HG03432 (cell line): ENCODE measurements at regions not wholly inside any gene's neighbourhood (a gene's known extent, or its start where the extent isn't known, plus 50 kb on each side); places are given as distances from the start of the nearest gene placed in this dataset.

Experiments
- ATAC-seq: cut with Tn5 transposase; IDR thresholded peaks from one replicate; pipeline ENCODE4 v1.9.1; 2021; ENCODE audit warnings: mild to moderate bottlenecking, moderate library complexity; ENCODE audit not compliant: unreplicated experiment

DNA sequence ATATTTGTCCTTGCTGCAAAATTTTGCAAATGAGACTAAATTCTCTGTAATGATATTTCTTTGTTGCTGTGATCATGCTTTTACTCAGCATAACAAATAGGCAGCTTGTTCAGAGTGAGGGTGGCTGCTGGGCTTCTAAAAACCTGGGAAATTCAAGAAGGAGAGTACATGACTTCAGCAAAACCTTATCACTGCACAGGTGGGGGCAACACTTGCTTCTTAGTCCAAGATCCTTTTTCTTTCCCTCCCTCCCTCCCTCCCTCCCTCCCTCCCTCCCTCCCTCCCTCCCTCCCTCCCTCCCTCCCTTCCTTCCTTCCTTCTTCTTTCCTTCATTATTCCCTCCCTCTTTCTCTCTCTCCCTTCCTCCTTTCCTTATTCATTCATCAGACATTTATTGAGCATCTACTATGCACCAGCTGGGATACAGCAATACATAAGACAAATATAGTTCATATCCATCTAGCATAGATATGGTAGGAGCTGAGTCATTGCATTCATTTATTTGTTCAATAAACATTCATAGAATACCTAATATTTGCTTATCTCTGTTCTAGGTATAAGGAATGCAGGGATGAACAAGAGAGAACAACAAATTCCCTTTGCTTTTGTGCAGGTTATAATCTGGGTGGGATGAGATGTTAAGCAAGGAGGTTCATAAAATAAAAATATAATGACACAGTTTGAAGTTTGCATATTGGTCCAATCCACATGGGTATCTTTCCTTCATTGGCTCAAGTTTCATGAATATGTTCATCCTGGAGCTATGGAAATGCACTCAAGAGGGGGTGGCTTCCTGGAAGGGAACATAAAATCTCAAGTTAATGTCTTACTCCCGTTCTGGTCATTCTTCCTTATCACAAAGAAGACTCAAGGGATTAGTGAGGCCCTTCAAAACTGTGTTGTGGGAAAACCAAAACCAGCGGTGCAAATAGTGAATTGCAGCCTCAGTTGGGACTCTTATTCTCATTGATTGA, 210.7 kb downstream of the PDCD6IP start:
- no peak for ATAC-seq

DNA sequence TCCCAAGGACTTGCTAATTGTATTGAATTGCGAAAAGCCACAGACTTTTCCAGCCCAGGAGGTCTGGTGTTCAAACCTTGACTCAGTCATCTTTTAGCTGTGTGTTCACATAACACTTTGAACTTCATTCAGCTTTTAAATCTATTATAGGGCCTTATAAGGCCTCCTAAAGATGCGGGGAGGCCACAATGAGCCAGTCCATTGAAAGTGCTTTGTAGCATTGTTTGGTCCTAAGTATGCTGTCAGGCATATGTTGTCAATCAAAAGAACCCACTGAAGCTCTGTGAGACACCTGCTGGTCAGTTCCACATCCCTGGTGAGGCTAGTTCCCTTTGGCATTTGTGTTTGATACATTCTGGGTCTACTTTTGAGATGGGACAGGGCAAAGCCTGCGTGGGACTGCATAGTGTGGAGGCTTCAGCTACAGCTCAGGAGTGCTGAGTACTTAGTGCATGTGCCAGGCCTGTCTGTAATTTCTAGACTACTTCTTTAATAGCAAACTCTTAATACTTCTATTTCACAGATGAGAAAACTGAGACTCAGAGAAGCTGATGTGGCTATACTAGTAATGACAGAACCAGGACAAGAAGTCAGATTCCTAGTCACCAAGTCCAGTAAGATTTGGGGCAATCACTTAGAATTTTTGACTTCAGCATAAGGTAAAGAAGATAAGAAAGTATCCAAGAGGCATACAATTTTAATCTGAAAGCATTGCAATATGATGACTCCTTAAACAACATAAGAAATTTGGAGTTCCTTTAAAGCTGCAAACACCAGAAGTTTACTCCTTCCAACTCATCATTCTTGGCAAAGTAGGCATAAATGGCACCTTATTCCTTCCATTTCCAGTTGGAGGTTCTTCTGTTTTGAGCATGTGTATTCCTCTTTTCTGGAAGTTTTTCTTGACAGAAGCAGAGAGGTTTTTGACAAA, 213.0 kb downstream of the PDCD6IP start:
- peak; percentile 31 for ATAC-seq

DNA sequence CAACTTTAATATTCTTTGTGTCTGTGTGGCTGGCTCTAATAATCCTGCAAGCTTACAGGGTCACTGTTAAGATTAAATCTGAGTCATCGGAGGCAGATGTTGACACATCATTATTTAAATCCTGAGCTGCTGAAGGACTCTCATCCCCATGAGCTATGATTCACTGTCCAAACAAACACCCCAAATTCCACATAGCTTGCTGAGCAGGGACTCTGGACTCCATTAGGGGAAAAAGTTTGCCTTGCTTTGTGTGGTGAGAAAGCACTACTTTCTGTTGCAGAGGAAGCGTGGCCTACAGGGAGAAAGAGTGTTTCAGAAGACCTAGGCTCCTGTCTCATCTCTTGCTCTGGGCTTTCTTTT, 213.7 kb downstream of the PDCD6IP start:
- ATAC-seq = no peak

DNA sequence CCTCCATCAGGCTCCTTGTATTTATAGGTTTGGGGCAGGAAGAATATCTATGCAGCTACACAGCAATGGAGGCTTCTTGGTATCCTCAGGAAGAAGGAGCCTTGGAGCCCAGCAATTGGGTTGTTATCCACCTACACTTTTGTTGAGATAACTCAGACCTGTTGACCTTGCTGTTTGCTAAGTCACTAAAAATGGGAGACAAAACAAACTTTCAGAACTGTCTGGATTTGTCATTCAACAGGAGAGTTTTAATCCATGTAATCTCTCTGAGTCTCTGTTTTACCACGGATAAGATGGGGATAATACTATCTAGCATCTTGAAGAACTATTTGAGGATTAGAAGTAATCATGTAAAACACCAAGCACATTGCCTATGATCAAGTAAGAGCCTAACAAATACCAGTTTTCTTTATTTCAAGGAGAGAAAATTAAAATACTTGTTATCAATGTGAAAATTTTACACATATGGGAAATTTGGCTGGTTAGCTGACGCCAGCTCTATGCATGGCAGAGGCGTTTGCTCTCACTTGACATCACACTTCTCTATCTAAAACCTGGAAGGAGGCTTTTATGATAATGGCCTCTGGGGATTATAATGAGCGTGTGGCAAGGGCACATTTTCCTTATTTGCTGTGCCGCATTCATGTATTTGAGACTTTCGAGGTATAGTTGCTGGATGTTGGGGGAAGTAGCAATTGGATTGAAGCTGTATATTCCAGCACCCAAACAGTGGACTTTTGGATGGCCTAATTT, 215.6 kb downstream of the PDCD6IP start:
- ATAC-seq = no peak

DNA sequence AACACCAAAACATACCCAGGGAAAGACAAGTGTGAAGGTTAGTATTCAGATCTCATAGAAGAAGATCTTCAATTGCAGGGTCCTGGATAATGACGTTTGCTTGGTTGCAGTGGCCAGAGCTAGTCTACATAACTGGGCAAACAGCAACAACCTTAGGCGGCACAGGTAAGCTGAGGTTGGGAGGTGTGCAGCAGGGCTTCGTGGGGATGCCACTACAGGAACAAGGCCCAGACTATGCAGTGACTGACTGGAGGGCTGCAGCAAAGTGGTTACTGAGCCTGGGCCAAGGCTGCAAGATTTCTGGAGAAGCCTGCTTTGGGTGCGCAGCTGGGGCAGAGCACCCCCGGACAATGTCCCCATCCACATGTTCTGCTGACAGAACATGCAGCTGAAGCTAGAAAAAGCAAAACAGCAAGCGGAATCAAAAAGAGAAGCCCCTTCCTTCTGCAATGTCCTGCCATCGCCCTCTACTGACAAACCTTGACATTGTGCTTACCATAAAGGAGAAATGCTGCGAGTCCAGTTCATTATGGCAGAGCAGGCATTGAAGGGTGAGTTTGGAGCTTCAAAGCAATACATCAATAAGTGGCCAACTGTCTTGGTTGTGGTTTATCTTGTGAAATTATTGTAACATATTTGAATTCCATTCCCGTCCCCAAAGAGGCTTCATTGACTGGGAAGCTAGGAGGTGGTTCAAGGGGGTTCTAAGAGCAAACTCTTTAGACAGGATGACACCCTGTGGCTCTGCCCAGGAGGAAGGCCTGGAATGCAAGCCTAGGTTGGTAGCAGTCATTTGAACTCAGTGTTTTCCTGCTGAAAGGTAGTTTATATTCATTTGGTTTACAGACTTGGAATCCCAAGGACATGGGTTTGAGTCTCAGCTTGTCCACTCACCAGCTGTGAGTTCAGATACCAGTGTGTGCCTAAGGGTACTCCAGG, 217.0 kb downstream of the PDCD6IP start:
- no peak for ATAC-seq

DNA sequence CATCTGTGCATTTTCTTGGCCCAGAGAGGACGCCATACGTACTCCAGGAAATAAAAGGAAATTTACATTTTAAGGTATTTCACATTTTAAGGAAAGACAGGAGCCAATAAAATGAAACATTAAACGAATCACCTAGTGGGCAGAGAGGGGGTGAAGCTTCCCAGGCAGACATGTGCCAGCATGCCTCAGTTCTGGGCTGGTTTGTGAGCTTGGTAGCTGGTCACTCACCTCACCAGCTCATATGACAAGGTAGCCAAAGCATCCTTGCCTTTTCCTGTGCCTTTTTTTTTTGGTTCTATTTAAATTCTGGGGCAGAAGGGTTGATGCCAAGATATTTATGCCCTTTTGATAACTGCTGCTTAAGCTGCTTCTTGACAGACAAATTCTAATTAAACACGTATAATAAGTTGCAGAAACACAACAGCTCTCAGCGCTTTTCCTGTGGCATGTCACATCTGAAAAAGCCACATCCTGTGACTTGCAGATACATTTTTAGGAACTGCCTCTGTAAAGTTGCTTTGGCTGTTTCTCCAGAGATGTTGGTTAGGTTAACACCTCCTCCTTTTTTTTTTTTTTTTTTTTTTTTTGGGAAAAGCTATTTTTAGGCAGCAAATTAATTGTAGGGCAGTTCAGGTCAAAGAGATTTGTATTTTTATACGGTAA, 218.6 kb downstream of the PDCD6IP start:
- ATAC-seq = peak; percentile 49

DNA sequence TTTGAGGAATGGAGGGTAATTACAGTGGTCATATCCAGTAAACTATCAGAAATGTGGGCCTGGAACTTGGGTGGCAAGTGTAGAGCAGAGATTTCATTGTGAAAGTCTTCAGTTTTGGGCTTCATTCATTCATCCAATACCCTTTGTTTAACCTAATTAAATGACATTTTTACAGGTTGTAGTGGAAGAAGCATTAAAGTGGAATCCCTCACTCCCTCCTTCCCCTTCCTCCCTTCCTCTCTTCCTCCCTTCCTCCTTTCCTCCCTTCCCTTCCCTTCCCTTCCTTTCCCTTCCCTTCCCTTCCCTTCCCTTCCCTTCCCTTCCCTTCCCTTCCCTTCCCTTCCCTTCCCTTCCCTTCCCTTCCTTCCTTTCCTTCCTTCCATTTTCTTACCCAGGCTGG, 219.3 kb downstream of the PDCD6IP start:
- ATAC-seq = no peak

DNA sequence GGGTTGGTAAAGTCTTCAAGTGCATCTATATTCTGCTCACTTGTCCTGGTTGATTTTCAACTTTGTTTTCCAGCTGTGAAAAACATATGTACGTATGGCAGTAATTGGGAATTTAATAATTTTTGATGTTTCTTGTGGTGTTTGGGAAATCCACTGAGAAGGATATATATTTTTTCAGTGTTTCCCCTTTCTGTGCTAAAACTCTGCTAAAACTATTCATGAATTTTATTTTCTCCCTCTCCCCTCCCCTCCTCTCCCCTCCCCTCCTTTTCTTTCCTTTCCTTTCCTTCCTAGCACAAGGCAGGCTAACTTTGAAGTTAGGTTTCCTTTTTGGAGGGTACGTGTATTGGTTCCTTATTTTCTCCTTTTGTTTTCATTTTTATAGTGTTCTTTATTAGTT, 220.7 kb downstream of the PDCD6IP start:
- no peak for ATAC-seq

DNA sequence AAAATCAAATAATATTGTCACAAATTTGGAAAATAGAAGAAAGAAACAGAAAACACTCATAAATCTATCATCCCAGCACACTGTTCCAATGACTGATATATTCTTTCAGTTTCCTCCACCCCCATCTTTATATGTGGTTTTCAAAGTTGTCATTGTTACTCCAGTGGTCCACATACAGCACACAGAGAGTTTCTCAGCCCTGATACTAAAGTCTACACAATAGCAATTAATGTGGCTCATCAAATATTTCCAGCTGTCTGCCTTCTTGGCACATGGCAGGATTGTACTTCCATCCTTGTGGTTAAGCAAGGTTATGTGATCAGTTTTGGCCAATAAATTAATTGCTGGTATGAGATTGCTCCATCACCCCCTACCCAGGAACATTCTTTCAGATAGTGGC, 221.7 kb downstream of the PDCD6IP start:
- ATAC-seq = no peak

DNA sequence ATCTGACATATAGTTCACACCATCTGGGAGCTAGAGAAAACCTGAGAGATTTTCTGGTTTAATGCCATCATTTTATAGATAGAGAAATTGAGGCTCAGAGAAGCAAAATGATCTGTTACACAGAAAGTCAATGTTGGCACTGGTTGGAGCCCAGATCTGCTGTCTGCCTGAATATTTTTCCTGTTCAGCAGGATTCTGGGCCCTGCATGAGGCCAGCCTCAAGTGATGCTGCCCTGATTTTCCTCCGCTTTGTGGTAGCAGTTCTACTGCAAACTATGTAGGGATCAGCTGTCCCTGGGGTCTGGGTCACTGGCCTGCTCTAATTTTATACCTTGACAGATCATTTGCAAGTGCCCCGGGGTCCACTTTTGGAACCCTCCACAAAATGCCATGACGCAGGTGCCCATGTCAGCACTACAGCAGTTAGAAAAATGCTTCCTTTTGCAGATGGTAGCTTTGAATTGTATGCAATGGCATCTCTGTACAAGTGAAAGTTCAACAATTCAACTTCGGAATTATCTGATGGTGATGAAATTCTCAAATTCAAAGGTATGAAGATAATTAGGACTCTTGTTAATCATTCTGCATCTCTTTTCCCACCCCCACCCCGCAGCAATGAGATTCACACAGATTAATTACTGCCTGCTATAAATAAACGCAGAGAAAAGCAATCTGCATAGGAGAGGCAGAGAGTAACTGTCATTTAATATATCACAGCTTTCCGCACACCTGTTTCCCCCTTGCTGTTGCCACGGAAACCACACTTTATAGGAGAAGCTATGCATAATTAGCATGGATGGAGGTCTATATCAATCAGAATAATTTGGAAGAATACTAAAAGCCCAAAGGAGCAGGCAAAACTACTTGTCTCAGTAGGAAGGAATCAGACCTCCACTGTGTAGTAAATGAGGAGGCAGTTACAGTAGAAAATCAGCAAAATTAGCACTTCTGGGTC, 222.6 kb downstream of the PDCD6IP start:
- ATAC-seq = no peak

DNA sequence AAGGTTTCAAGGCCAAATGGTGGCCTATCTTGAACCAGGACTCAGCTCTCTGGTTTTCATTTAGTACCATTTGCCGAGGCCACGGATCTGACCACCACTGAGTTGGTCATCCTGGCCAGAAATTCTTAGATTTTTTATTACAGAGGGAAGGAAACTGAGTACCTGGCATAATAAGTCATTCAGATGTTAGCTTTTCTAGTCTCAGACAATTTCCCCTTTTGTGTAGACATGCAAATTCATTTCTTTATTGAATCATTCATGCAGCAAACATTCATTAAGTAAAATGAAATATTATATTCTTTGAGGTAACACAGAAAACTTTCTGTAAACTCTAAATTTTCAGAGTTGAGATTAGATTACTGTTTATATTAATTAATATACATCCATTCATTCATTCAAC, 223.7 kb downstream of the PDCD6IP start:
- ATAC-seq = no peak

DNA sequence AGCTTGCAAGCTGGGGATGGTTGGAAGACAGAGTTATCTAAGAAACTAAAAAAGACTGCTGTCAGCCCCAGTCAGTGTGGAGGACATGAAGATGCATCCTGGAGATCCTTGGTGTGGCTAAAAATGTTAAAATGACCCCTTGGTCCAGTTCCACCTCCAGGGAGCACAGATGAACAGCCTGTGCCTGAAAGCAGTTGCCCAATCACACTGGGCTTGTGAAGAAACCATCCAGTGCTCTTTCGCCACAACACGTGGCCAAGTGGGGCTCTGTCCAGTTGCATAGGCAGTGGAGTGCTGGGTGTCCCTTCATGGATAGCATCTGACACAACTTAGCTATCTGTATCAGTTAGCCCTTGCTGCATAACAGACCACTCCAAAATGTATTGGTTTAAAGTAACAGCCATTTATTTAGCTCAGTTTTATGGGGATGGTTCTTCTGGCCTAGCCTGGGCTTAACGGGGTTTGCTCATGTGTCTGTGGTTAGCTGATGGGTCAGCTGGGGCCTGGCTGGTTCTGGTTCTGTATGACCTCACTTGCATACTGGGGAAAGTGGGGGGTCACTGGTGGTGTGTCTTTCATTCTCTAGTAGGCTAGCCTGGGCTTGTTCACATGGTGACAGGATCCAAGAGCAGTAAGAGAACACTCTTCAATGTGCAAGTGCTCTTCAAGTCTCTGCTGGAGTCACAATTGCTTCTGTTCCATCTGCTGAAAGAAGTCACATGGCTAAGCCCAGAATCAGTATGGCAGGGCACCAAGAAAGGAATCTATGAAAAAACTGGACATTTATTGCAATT, 226.2 kb downstream of the PDCD6IP start:
- ATAC-seq = no peak

DNA sequence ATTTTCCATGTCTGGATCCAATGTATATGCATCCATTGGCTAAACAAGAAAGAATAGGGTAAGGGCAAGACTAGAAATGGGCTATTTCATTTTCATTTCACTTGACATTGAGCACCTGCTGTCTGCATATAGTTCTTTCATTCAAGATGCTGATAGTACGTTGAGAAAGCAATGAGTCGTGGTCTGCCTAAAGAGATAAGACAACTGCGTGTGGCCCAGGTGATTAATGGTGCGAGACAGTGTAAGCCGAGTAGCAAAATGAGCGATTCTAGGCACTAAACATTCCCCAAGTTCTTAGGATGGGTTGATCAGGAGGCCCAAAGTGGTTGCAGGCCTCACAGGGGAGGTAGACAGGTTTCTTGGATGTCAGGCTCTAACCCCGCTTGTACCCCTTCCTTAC, 235.4 kb downstream of the PDCD6IP start:
- ATAC-seq = no peak

DNA sequence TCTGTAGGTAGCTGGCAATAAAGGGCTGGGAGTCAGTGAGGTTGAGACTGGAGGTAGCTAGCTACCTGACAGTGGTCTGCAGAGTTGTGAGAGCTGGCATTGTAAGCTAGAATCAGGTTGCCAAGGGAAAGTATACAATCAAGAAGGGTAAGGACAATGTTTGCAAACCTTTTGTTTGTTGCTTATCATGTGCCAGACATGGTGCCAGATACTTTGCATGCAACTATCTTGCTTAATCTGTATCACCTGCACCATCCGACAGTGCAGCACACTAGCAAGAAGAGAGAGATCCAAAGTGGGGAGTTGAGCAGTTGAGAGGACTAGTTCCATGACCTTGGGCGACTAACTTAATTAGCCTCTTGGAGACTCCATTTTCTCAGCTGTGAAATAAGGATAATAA, 236.4 kb downstream of the PDCD6IP start:
- ATAC-seq = no peak

DNA sequence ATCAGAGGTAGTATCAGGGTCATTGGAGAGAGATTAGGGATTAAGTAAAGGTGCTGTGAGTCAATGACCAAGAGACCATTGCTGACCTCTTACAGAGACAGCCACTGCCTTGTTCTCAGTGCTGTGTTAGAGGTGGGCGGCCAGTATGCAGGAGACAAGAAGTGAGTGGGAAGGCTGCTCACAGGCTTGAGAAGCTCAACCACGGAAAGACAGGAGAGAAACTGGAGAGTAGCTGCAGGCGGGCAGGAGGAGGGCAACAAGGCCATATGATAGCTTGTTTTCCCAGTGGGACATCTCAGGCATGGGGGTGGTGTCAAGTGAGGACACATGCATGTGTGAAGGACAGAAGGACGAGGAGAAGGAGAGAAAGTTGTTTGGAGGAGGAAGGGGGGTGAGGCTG, 237.3 kb downstream of the PDCD6IP start:
- no peak for ATAC-seq

DNA sequence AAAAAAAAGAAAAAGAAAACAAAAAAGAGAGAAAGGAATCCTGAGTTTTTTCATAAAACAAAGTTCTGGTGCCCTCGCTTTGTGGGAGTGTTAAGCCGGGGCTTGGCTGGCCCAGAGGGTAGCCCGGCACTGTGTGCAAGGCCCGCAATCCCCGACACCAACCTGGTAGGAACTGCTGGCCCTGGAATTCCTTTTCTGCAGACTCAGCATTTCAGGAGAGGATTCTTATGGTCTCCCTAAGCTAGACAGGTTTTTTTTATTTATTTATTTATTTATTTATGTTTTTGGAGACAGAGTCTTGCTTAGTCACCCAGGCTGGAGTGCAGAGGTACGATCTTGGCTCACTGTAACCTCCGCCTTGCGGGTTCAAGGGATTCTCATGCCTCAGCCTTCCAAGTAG, 238.8 kb downstream of the PDCD6IP start:
- ATAC-seq = no peak

DNA sequence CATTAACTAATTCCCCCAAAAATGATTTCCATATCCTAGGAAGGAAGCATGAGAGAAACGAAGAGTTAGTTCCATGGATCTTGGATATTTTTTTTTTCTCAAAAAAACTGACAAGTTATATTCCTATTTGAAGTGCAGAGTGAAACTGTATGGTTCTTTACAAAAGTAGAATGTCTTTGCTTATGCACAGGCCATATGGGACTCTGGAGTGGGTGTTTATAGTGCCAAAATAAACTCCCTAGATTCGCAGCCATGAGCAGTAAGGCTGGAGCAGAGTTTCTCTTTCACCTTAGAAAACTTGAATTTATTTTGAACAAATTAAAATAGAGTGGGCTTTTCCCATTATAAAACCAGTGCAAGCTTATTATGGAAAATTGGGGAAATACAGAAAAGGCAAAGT, 239.7 kb downstream of the PDCD6IP start:
- no peak for ATAC-seq

DNA sequence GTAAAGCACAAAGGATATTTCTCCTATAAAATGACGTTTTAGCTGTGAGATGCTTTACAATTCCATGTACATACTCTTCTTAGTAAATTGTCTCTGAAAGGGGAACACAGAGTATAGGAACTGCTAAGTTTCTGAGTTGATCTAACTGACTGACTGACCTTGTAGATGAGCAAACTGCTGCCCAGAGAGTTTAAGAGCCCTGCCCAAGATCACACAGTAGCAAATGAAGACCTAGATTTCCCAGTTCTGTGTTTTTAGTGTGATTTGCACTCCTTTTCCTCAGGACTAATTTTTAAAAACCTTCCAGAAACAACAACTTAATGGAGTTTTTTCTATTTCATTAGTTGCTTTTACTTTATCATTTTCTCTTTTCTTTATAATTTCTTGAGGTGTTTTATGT, 247.7 kb downstream of the PDCD6IP start:
- no peak for ATAC-seq
